GM13977 (cell line): ENCODE measurements at regions not wholly inside any gene's neighbourhood (a gene's known extent, or its start where the extent isn't known, plus 50 kb on each side); places are given as distances from the start of the nearest gene placed in this dataset.

Experiments used
- DNase-seq: peaks from one replicate; pipeline ENCODE4 v3.0.0; 2012; ENCODE audit warnings: low spot score
- CTCF ChIP-seq: IDR thresholded peaks from 2 replicates; pipeline ENCODE4 v1.5.1; 2012; ENCODE audit warnings: mild to moderate bottlenecking, control low read depth; ENCODE audit not compliant: insufficient read depth; ENCODE audit errors: extremely low read depth, missing control alignments
- in situ Hi-C: fragments of 300-500 bp; cut with MboI; formaldehyde crosslinking; loops from one replicate; pipeline ENCODE4 v1.12.0; 2022; ENCODE audit warnings: low sequenced_read_pairs, low pct_unique_long_range_greater_than_20kb, mixed read lengths, inconsistent platforms; ENCODE audit not compliant: unreplicated experiment

- in situ Hi-C loops, result no loop called here
- TF ChIP-seq CTCF, result no peak
- DNase-seq, result no peak
Observed at GRCh38 chr11:128351168-128351567, 236.2 kb downstream of the ETS1 start.

GRCh38 chr11:128349650-128350299, 237.6 kb downstream of the ETS1 start:
- DNase-seq, result no peak
- in situ Hi-C loops, result no loop called here
- no peak for TF ChIP-seq CTCF

- no peak for DNase-seq
- in situ Hi-C loops, result no loop called here
- no peak for TF ChIP-seq CTCF
Observed at GRCh38 chr11:128346804-128347203, 240.6 kb downstream of the ETS1 start.

- no peak for DNase-seq
- in situ Hi-C loops, result no loop called here
- TF ChIP-seq CTCF, result no peak
Observed at GRCh38 chr11:128345316-128345715, 242.0 kb downstream of the ETS1 start.

GRCh38 chr11:128343870-128344269, 243.5 kb downstream of the ETS1 start:
- in situ Hi-C loops, result no loop called here
- TF ChIP-seq CTCF, result no peak
- DNase-seq, result peak; percentile 36

- in situ Hi-C loops, result no loop called here
- no peak for DNase-seq
- TF ChIP-seq CTCF, result no peak
Observed at GRCh38 chr11:128343135-128343514, 244.2 kb downstream of the ETS1 start.

GRCh38 chr11:128342511-128343134, 244.7 kb downstream of the ETS1 start:
- TF ChIP-seq CTCF, result no peak
- DNase-seq, result peak; percentile 59
- in situ Hi-C loops, result no loop called here
